PC-9 (cell line): ENCODE measurements at regions not wholly inside any gene's neighbourhood (a gene's known extent, or its start where the extent isn't known, plus 50 kb on each side); places are given as distances from the start of the nearest gene placed in this dataset.

Experiments
- CTCF ChIP-seq: fragments of 200-600 bp; sonication (generic); conservative IDR thresholded peaks from 2 replicates; pipeline ENCODE4 v1.6.1; 2017; ENCODE audit warnings: mixed run types, antibody characterized with exemption, mild to moderate bottlenecking, moderate library complexity
- EZH2 ChIP-seq: fragments of 200-600 bp; sonication (generic); IDR thresholded peaks from 2 replicates; pipeline ENCODE4 v1.8.0; 2017; ENCODE audit warnings: antibody characterized with exemption, low read depth

GRCh38 chr18:61736133-61736532 is 156.7 kb downstream of the RNF152 start:
- TF ChIP-seq CTCF (no peak), EZH2 (no peak)
